Activated CD8-positive, alpha-beta memory T cell treated with anti-CD3 and anti-CD28 coated beads, Interleukin-2, amount 10 ng/mL, durations not matched to agents 7 days and 5 days (primary cell): ENCODE measurements at regions not wholly inside any gene's neighbourhood (a gene's known extent, or its start where the extent isn't known, plus 50 kb on each side); places are given as distances from the start of the nearest gene placed in this dataset.
A peak's percentile ranks its signal among the peaks of the same experiment; 100 is the strongest.
"Not testable (repeated sequence)": the region's sequence is repeated elsewhere in the genome, so short reads cannot be mapped to it uniquely, and the experiment has no call there.

Experiments
- ATAC-seq: fragments of 150-1000 bp; cut with Tn5 transposase; one replicate; pipeline ENCODE4 v1.10.0; 2021; ENCODE audit warnings: moderate library complexity
- CTCF ChIA-PET: fragments of 350-600 bp; sonication (Branson Sonifier 250); formaldehyde crosslinking; loops from one replicate; lab custom pipeline; 2021; ENCODE audit warnings: antibody characterized with exemption; lab: Charles Lee
- DNase-seq: peaks from one replicate; pipeline ENCODE4 v3.0.0-alpha.2; 2020
- H3K27ac Mint-ChIP-seq: one replicate; pipeline ENCODE4 v1.8.0; 2021; ENCODE audit warnings: mild to moderate bottlenecking, mixed read lengths
- H3K27me3 Mint-ChIP-seq: one replicate; pipeline ENCODE4 v1.8.0; 2021; ENCODE audit warnings: mixed read lengths
- H3K36me3 Mint-ChIP-seq: one replicate; pipeline ENCODE4 v1.8.0; 2021; ENCODE audit warnings: mild to moderate bottlenecking, mixed read lengths
- H3K4me1 Mint-ChIP-seq: one replicate; pipeline ENCODE4 v1.8.0; 2021; ENCODE audit warnings: mixed read lengths
- H3K4me3 Mint-ChIP-seq: one replicate; pipeline ENCODE4 v1.8.0; 2021; ENCODE audit warnings: mild to moderate bottlenecking, moderate library complexity, mixed read lengths
- H3K9me3 Mint-ChIP-seq: one replicate; pipeline ENCODE4 v1.8.0; 2022; ENCODE audit warnings: low read depth, mixed read lengths

DNA sequence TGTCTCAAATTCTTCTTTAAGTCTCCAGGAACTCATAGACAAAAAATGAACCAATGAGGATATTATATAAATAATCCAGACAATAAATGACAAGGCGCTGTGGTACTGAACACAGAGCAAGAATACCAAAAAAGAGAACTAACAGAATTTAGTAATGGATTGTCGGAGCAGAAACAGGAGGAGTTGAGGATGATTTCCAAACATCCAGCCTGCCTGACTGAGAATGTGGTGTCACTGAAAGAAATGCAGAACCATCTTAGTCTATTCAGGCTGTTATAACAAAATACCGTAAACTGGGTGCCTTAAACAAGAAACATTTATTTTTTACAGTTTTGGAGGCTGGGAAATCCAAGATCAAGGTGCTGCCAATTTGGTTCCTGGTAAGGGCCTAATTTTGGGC is 79.7 kb downstream of the RGS2 start:
- H3K27ac Mint-ChIP-seq = no peak overlapping the region
- no peaks in the 10 kb centered on the region for H3K4me1 Mint-ChIP-seq
- H3K36me3 Mint-ChIP-seq = no peaks in the 10 kb centered on the region
- CTCF ChIA-PET = no interaction called here
- H3K4me3 Mint-ChIP-seq = no peak overlapping the region
- H3K9me3 Mint-ChIP-seq = no peaks in the 10 kb centered on the region
- no peaks in the 10 kb centered on the region for H3K27me3 Mint-ChIP-seq
- DNase-seq = no peak
- no peak for ATAC-seq

DNA sequence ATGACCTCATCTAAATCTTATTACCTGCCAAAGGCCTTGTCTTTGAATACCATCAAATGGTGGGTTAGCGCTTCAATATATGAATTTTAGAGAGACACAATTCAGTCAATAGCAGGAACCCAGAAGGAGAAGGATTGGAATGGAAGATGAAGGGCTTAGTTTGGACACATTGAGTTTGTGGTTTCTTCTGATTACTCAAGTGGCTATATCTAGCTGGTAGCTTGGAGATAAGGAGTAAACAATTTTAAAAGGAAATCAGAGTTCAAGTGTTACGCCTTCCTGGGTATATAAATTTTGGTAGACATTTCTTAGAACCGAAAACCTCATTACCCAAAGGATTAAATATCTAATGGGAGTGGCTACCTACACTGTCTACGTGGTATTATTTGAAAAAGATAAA is 80.2 kb downstream of the RGS2 start:
- ATAC-seq = no peak
- Mint-ChIP-seq H3K4me3 (no peak overlapping the region), H3K27ac (no peak overlapping the region), H3K36me3 (no peaks in the 10 kb centered on the region), H3K27me3 (no peaks in the 10 kb centered on the region), H3K4me1 (no peaks in the 10 kb centered on the region), H3K9me3 (no peaks in the 10 kb centered on the region)
- CTCF ChIA-PET = no interaction called here
- DNase-seq = no peak

DNA sequence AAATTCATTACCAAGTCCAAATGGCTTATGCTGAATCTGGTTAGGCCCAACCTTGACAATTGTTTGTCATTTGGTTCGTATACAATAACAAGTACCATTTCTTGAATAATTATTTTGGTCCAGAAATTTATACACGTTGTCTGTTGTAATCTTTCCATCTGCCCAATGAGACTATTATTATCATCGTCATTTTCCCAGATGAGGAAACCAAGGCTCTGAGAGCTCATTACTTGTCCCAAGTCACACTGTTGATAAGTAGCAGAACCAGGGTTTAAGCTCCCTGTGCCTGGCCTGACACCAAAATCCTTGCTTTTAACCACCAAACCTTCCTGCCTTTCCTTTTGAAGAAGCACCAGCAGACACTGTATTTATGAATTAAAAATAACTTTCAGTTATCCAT is 81.3 kb downstream of the RGS2 start:
- CTCF ChIA-PET = no interaction called here
- DNase-seq (no peak), ATAC-seq (no peak)
- H3K36me3 Mint-ChIP-seq = no peaks in the 10 kb centered on the region
- no peaks in the 10 kb centered on the region for H3K4me1 Mint-ChIP-seq
- no peak overlapping the region for H3K4me3 Mint-ChIP-seq
- H3K9me3 Mint-ChIP-seq = no peaks in the 10 kb centered on the region
- H3K27ac Mint-ChIP-seq = no peak overlapping the region
- H3K27me3 Mint-ChIP-seq = no peaks in the 10 kb centered on the region

DNA sequence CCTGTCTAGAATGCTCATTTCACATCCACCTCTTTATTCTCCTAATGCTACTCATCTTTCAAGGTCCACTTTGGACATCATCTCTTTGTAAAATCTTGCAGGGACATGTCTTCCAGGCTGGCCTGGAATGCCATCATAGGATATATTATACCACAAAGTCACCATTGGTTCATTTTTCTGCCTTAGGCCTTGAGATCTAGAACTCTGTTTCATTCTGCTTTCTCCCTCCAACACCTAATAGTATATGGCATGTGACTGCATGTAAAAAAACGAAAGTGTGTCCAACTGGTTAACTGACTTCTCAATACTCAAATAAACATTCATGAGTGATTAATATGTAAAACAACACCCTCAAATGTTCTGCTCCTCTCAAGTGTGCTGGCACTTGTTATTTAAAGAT is 84.1 kb downstream of the RGS2 start:
- Mint-ChIP-seq H3K27ac (no peak overlapping the region), H3K4me3 (no peak overlapping the region), H3K9me3 (no peaks in the 10 kb centered on the region), H3K4me1 (no peaks in the 10 kb centered on the region), H3K27me3 (no peaks in the 10 kb centered on the region), H3K36me3 (no peaks in the 10 kb centered on the region)
- DNase-seq (no peak), ATAC-seq (no peak)
- CTCF ChIA-PET = no interaction called here

DNA sequence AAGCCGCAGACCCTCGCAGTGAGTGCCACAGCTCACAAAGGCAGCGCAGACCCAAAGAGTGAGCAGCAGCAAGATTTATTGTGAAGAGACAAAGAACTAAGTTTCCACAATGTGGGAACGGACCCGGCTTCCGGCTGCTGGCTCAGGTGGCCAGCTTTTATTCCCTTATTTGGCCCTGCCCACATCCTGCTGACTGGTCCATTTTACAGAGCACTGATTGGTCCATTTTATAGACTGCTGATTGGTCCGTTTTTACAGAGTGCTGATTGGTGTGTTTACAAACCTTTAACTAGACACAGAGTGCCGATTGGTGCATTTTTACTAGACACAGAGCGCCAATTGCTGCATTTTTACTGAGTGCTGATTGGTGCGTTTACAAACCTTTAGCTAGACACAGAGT is 86.6 kb downstream of the RGS2 start:
- H3K27me3 Mint-ChIP-seq, CTCF ChIA-PET: not testable (repeated sequence)

DNA sequence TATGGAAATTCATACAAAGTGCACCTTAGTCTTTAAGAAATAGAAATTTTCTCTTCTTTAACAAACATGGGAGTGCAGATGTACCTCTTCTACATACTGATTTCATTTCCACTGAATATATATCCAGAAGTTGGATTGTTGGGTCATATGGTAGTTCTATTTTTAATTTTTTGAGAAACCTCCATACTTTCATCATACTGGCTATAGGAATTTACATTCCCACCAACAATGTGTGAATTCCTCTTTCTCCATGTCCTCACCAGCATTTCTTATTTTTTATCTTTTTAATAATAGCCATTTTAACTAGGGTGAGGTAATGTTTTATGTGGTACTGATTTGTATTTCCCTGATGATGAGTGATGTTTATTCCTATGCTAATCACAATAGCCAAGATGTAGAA is 87.5 kb downstream of the RGS2 start:
- Mint-ChIP-seq H3K4me1 (no peaks in the 10 kb centered on the region), H3K9me3 (no peaks in the 10 kb centered on the region), H3K36me3 (no peaks in the 10 kb centered on the region), H3K27me3 (peaks cover 4% of the 10 kb centered on the region), H3K27ac (no peak overlapping the region), H3K4me3 (no peak overlapping the region)
- no peak for DNase-seq
- CTCF ChIA-PET = no interaction called here
- ATAC-seq = no peak

More for the DNA sequence above, 86.6 kb downstream of the RGS2 start:
- not testable (repeated sequence) for H3K4me3 Mint-ChIP-seq, H3K36me3 Mint-ChIP-seq, H3K9me3 Mint-ChIP-seq, H3K4me1 Mint-ChIP-seq, ATAC-seq, DNase-seq, H3K27ac Mint-ChIP-seq

DNA sequence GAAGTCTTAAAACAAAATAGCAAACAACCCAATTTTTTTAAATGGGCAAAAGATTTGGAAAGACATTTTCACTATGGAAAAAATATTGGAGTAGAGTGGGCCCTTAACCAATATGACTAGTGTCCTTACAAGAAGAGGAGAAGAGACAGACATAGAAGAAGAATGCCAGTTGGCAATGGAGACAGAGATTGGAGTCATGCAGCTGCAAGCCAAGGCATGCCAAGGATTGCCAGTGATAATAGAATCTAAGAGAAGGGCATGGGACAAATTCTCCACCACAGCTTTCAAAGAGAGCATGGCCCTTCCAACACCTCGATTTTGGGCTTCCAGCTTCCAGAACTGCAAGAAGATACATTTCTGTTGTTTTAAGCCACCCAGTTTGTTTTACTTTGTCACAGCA is 92.7 kb downstream of the RGS2 start:
- CTCF ChIA-PET = no interaction called here
- Mint-ChIP-seq H3K36me3 (no peaks in the 10 kb centered on the region), H3K27me3 (peaks cover 5% of the 10 kb centered on the region), H3K4me1 (peaks cover 1% of the 10 kb centered on the region), H3K4me3 (no peak overlapping the region), H3K27ac (no peak overlapping the region), H3K9me3 (no peaks in the 10 kb centered on the region)
- DNase-seq (no peak), ATAC-seq (no peak)

DNA sequence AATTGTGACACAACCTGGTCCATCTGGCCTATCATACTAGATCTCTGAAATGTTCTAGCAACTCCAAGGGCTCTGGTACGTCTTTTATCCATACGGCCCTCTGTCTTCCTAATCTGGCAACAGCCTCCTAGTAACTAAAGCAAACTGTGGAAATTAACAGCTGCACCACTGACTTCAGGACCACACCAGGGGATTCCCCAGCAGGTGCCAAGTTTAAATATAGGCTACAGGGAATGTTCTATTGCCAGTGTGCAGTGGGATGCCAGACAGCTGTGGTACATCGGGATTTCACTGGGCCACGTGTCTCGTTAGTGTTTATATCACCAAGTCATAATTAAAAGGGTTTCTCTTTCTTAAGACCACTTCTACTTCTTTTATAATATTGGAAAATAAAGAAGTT is 94.3 kb downstream of the RGS2 start:
- Mint-ChIP-seq H3K4me3 (no peak overlapping the region), H3K9me3 (no peaks in the 10 kb centered on the region), H3K27ac (no peak overlapping the region), H3K4me1 (peaks cover 1% of the 10 kb centered on the region), H3K27me3 (peaks cover 5% of the 10 kb centered on the region), H3K36me3 (no peaks in the 10 kb centered on the region)
- CTCF ChIA-PET = no interaction called here
- ATAC-seq = no peak
- DNase-seq = no peak

DNA sequence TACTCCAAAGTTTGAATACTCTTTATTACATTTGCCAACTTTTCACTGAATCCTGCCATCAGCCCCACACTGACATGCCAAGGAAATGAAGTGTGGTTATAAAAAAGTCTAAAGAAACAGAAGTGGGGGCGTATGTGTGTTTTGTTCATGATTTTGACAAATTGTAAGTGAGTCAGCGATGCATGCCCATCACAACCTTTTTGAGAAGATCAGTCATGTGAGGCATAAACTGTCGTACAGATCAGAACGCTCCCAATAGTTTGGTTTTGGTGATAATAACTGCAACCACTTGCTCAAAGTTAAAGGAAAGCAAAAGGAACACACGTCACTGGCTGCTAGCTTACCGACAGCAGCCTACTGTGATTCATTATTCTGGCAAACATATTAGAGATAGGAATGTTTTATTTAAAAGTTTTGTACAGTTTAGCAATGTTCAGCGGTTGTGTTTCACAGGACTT is 95.6 kb downstream of the RGS2 start:
- no peak for DNase-seq
- Mint-ChIP-seq H3K36me3 (no peaks in the 10 kb centered on the region), H3K27me3 (peaks cover 5% of the 10 kb centered on the region), H3K4me3 (no peak overlapping the region), H3K9me3 (no peaks in the 10 kb centered on the region), H3K4me1 (peaks cover 1% of the 10 kb centered on the region), H3K27ac (no peak overlapping the region)
- ATAC-seq = peak; percentile 27
- CTCF ChIA-PET = no interaction called here

DNA sequence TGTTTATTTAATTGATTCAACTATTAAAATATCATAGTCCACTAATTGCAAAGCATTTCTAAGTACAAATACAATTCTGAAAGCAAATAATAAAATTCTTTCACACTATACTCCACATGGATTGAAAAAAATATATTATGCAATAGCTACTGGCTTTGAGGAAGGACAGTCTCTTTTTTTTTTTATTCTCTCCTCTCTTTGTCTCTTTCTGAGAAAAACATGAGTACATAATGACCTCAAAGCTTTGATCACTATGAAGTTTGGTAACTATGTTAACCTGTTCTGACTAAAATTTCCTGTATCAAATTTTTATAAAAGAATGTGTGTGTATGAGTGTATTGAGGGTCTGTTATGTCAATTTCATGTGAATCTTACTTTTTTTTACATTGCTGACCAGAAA is 96.2 kb downstream of the RGS2 start:
- Mint-ChIP-seq H3K4me3 (no peak overlapping the region), H3K9me3 (no peaks in the 10 kb centered on the region), H3K36me3 (no peaks in the 10 kb centered on the region), H3K27ac (no peak overlapping the region), H3K27me3 (peaks cover 5% of the 10 kb centered on the region), H3K4me1 (peaks cover 1% of the 10 kb centered on the region)
- CTCF ChIA-PET = no interaction called here
- DNase-seq = no peak
- no peak for ATAC-seq

DNA sequence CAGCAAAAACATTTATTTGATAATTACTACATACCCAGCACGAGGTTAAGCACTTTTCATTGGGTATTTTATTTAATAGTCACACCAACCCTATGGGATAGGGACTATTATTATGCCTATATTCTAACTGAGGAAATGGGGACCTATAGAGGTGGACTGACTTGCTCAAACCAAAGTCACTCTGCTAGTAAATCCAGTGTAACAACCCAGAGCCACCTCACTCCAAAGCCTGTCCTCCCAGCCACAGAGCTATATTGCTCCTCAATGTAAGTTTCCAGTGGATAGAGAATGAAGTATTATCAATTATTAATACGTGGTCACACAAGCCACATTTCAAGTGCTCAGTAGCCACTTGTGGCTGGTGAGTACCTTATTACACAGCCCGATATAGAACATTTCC is 97.5 kb downstream of the RGS2 start:
- Mint-ChIP-seq H3K4me1 (peaks cover 6% of the 10 kb centered on the region), H3K27me3 (peaks cover 2% of the 10 kb centered on the region), H3K36me3 (no peaks in the 10 kb centered on the region), H3K9me3 (no peaks in the 10 kb centered on the region), H3K27ac (no peak overlapping the region), H3K4me3 (no peak overlapping the region)
- DNase-seq (no peak), ATAC-seq (no peak)
- CTCF ChIA-PET = no interaction called here

DNA sequence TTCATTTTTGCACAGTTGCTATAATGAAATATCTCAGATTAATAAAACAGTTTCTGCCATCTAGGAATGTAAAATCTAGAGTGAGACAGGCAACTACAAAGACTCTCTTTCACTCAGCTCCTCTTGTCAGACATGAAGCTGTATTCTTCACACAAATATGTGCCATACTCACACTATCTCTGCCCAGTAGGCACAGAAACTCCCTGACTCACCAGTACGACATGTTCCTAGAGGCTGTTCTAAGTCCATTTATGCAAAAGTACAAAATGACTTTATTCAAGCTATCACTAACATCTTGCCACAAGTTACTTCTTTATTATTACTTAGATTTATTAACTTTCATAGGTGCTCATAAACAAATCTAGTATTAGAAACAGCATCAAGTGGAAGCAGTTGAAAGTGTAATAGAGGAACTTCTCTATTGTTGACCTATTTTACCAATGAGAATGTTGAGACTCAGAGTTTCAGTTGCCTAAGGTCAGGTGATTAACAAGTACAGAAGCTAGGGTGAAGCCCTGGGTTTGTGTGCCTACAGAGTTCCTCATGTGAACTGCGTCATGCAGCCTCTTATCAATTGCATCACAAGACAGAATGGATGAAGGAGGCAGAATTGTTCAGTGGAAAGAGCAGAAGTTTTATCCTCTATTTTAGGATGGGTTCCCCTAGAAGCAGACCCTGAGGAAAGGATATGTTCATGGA is 98.9 kb downstream of the RGS2 start:
- H3K27ac Mint-ChIP-seq = no peak overlapping the region
- ATAC-seq = no peak

DNA sequence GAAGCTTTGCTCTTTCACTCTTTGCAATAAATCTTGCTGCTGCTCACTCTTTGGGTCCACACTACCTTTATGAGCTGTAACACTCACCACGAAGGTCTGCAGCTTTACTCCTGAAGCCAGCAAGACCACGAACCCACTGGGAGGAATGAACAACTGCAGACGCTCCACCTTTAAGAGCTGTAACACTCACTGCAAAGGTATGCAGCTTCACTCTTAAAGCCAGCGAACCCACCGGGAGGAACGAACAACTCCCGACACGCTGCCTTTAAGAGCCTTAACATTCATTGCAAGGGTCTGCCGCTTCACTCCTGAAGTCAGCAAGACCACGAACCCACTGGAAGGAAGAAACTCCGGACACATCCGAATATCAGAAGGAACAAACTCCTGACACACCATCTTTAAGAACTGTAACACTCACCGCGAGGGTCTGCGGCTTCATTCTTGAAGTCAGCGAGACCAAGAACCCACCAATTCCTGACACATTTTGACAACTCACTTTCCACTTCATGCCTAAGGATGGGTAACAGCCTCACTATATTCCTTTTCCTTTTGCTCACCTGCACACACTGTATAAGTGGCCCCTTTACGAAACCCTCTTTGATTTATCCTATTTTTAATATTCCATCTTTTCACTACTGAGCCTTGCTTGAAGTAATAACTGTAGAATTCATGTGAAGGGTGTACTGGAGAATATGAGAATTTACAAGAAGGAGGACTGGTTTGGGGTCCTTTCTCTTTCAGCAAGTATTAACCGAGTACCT is 103.2 kb downstream of the RGS2 start:
- H3K36me3 Mint-ChIP-seq, ATAC-seq, H3K4me1 Mint-ChIP-seq, H3K27me3 Mint-ChIP-seq, CTCF ChIA-PET, H3K4me3 Mint-ChIP-seq, H3K9me3 Mint-ChIP-seq, H3K27ac Mint-ChIP-seq, DNase-seq: not testable (repeated sequence)

More for the DNA sequence above, 98.9 kb downstream of the RGS2 start:
- Mint-ChIP-seq H3K27me3 (no peaks in the 10 kb centered on the region), H3K9me3 (no peaks in the 10 kb centered on the region), H3K4me1 (peaks cover 6% of the 10 kb centered on the region), H3K36me3 (no peaks in the 10 kb centered on the region), H3K4me3 (no peak overlapping the region)
- no peak for DNase-seq
- CTCF ChIA-PET = interaction anchor here (0.8 kb wide), 1 partner anchor 49 kb away, joined by 3 read pairs; no protein-coding TSS in a partner anchor

DNA sequence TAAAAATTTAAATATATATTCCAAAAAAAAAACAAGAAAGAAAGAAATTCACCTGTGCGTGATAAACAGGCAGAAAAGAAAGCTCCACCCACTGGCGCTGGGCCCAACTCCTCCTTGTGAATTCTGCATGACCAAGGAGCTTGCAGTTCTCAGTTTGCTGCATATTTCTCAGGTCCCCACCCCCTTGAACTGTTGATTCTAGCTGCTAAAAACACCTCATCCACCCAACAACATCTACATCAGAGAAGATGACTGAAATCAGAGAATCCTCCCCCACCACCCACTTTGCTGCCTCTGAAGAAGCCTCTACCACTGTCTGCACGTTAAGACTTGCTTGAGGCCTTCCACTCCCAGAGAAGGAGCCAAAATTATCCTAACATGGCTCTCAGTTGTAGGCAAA is 104.8 kb downstream of the RGS2 start:
- no peak overlapping the region for H3K4me3 Mint-ChIP-seq
- H3K9me3 Mint-ChIP-seq = no peaks in the 10 kb centered on the region
- peaks cover 5% of the 10 kb centered on the region for H3K4me1 Mint-ChIP-seq
- H3K27ac Mint-ChIP-seq = no peak overlapping the region
- H3K36me3 Mint-ChIP-seq = no peaks in the 10 kb centered on the region
- CTCF ChIA-PET = no interaction called here
- no peak for DNase-seq
- H3K27me3 Mint-ChIP-seq = no peaks in the 10 kb centered on the region
- no peak for ATAC-seq
